Trophoblast cell (in vitro differentiated cells and primary cell): ENCODE measurements at regions not wholly inside any gene's neighbourhood (a gene's known extent, or its start where the extent isn't known, plus 50 kb on each side); places are given as distances from the start of the nearest gene placed in this dataset.

ENCODE experiments used
- DNase-seq, 2 donors: peaks; one replicate each; pipeline ENCODE4 v3.0.0-alpha.2; 2016
- H2AFZ ChIP-seq: 2 replicates; pipeline ENCODE4 v1.6.1; 2013; ENCODE audit warnings: low read length, moderate library complexity, mild to moderate bottlenecking; ENCODE audit not compliant: insufficient read depth, poor library complexity
- H2AK5ac ChIP-seq: 2 replicates; pipeline ENCODE4 v1.6.1; 2013; ENCODE audit warnings: mild to moderate bottlenecking, low read length
- H2BK120ac ChIP-seq: 2 replicates; pipeline ENCODE4 v1.6.1; 2013; ENCODE audit warnings: low read length, mild to moderate bottlenecking, moderate library complexity; ENCODE audit not compliant: insufficient read depth, poor library complexity
- H2BK12ac ChIP-seq: 2 replicates; pipeline ENCODE4 v1.6.1; 2013; ENCODE audit warnings: mild to moderate bottlenecking, low read length, moderate library complexity
- H2BK5ac ChIP-seq: 2 replicates; pipeline ENCODE4 v1.6.1; 2013; ENCODE audit warnings: low read length, low read depth, moderate library complexity, mild to moderate bottlenecking; ENCODE audit not compliant: poor library complexity
- H3K14ac ChIP-seq: 2 replicates; pipeline ENCODE4 v1.6.1; 2013; ENCODE audit warnings: mild to moderate bottlenecking, low read length
- H3K18ac ChIP-seq: 2 replicates; pipeline ENCODE4 v1.6.1; 2013; ENCODE audit warnings: mild to moderate bottlenecking, low read length
- H3K23ac ChIP-seq: 2 replicates; pipeline ENCODE4 v1.6.1; 2013; ENCODE audit warnings: low read length
- H3K27ac ChIP-seq: 2 replicates; pipeline ENCODE4 v1.5.1; 2013; ENCODE audit warnings: low read depth, mild to moderate bottlenecking, inconsistent platforms, low read length, moderate library complexity
- H3K27me3 ChIP-seq: 2 replicates; pipeline ENCODE4 v1.6.1; 2013; ENCODE audit warnings: inconsistent platforms, mild to moderate bottlenecking, low read length, moderate library complexity; ENCODE audit not compliant: insufficient read depth
- H3K36me3 ChIP-seq, 2 experiments: 1 replicate in 1 of 2; 2 replicates in 1 of 2; pipeline ENCODE4 v1.6.1; 2013; ENCODE audit warnings: low read length in 2 of 2, mild to moderate bottlenecking in 2 of 2, moderate library complexity in 1 of 2; ENCODE audit not compliant: insufficient read depth in 2 of 2, control insufficient read depth in 1 of 2
- H3K4ac ChIP-seq: 2 replicates; pipeline ENCODE4 v1.6.1; 2013; ENCODE audit warnings: low read depth, mild to moderate bottlenecking, low read length, moderate library complexity
- H3K4me1 ChIP-seq, 2 experiments: 1 replicate in 1 of 2; 2 replicates in 1 of 2; pipeline ENCODE4 v1.6.1; 2013; ENCODE audit warnings: low read length in 2 of 2, mild to moderate bottlenecking in 2 of 2, moderate library complexity in 1 of 2; ENCODE audit not compliant: insufficient read depth in 2 of 2, control insufficient read depth in 1 of 2
- H3K4me2 ChIP-seq: 2 replicates; pipeline ENCODE4 v1.6.1; 2013; ENCODE audit warnings: inconsistent platforms, mild to moderate bottlenecking, low read length, moderate library complexity
- H3K4me3 ChIP-seq: 2 replicates; pipeline ENCODE4 v1.5.1; 2013; ENCODE audit warnings: mild to moderate bottlenecking, low read depth, low read length, inconsistent platforms
- H3K79me1 ChIP-seq: one replicate; pipeline ENCODE4 v1.6.1; 2013; ENCODE audit warnings: low read length
- H3K79me2 ChIP-seq: 2 replicates; pipeline ENCODE4 v1.6.1; 2013; ENCODE audit warnings: low read length, mild to moderate bottlenecking; ENCODE audit not compliant: control insufficient read depth, insufficient read depth, poor library complexity
- H3K9ac ChIP-seq: 2 replicates; pipeline ENCODE4 v1.6.1; 2013; ENCODE audit warnings: mild to moderate bottlenecking, low read length
- H3K9me3 ChIP-seq: 2 replicates; pipeline ENCODE4 v1.6.1; 2013; ENCODE audit warnings: low read depth, mild to moderate bottlenecking, control low read depth, inconsistent platforms, low read length; ENCODE audit not compliant: insufficient read depth
- H4K12ac ChIP-seq: 2 replicates; pipeline ENCODE4 v1.6.1; 2013; ENCODE audit warnings: low read depth, mild to moderate bottlenecking, low read length, moderate library complexity
- H4K8ac ChIP-seq: 2 replicates; pipeline ENCODE4 v1.6.1; 2013; ENCODE audit warnings: low read depth, mild to moderate bottlenecking, low read length, moderate library complexity
- H4K91ac ChIP-seq: one replicate; pipeline ENCODE4 v1.6.1; 2013; ENCODE audit warnings: low read depth, mild to moderate bottlenecking, low read length, moderate library complexity
- WGBS: extraction: QIAGEN DNeasy Blood & Tissue Kit; methylation state at CpG from one replicate; pipeline ENCODE4 v1.1.7; 2013; ENCODE audit warnings: missing lambda C conversion rate; ENCODE audit not compliant: insufficient read length, insufficient coverage; ENCODE audit errors: extremely low coverage; 5-methylcytosine and 5-hydroxymethylcytosine counted together

DNA sequence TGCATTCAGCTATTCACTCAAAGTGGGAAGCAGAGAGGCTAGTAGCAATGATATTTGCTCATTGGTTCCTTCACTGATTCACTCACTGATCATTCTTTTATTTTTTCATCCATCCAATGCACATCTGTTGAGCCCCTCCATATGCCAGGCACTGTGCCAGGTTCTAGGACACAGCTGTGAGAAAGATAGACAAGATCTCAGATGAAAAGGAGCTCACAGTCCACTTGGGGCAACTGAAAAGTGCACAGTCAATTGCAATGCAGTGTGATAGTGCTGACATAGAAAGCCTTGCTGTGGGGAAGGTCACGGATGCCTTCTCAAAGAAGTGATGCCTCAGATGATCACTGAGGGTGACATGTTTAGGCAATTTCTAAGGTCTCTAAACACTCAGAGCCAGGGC lies 262.3 kb downstream of the PTEN start:
- H3K27me3 ChIP-seq = no peaks in the 10 kb centered on the region
- H4K12ac ChIP-seq = no peak overlapping the region
- no CpG with 5 or more reads among the region's 1 CpG for WGBS
- no peak overlapping the region for H2BK12ac ChIP-seq
- H3K79me1 ChIP-seq = no peaks in the 10 kb centered on the region
- H2BK120ac ChIP-seq = no peak overlapping the region
- H3K4me3 ChIP-seq = no peak overlapping the region
- no peak overlapping the region for H4K91ac ChIP-seq
- no peak overlapping the region for H3K4ac ChIP-seq
- H3K14ac ChIP-seq = no peak overlapping the region
- no peak overlapping the region for H4K8ac ChIP-seq
- no peaks in the 10 kb centered on the region for H3K36me3 ChIP-seq
- no peak overlapping the region for H2AK5ac ChIP-seq
- no peak overlapping the region for H3K18ac ChIP-seq
- DNase-seq = no peak
- no peak overlapping the region for H2AFZ ChIP-seq
- H3K9me3 ChIP-seq = peaks cover 2% of the 10 kb centered on the region
- H3K27ac ChIP-seq = no peak overlapping the region
- no peaks in the 10 kb centered on the region for H3K79me2 ChIP-seq
- H2BK5ac ChIP-seq = no peak overlapping the region
- no peaks in the 10 kb centered on the region for H3K4me1 ChIP-seq
- no peak overlapping the region for H3K9ac ChIP-seq
- no peak overlapping the region for H3K4me2 ChIP-seq
- H3K23ac ChIP-seq = no peak overlapping the region

GRCh38 chr10:88126699-88127098 lies 263.3 kb downstream of the PTEN start:
- no peak for DNase-seq
- no peak overlapping the region for H2AK5ac ChIP-seq
- H2BK12ac ChIP-seq = no peak overlapping the region
- no peak overlapping the region for H3K4ac ChIP-seq
- H3K18ac ChIP-seq = no peak overlapping the region
- H2AFZ ChIP-seq = no peak overlapping the region
- no peak overlapping the region for H3K14ac ChIP-seq
- H3K27ac ChIP-seq = no peak overlapping the region
- H3K23ac ChIP-seq = no peak overlapping the region
- H3K36me3 ChIP-seq = no peaks in the 10 kb centered on the region
- no peak overlapping the region for H2BK5ac ChIP-seq
- H3K9me3 ChIP-seq = peaks cover 2% of the 10 kb centered on the region
- H3K9ac ChIP-seq = no peak overlapping the region
- no peak overlapping the region for H4K12ac ChIP-seq
- H3K4me2 ChIP-seq = no peak overlapping the region
- no peak overlapping the region for H3K4me3 ChIP-seq
- H3K79me2 ChIP-seq = no peaks in the 10 kb centered on the region
- H2BK120ac ChIP-seq = no peak overlapping the region
- WGBS = no CpG with 5 or more reads among the region's 1 CpG
- no peaks in the 10 kb centered on the region for H3K27me3 ChIP-seq
- no peak overlapping the region for H4K91ac ChIP-seq
- peaks cover under 1 to 1% of the 10 kb centered on the region in 2 experiments for H3K4me1 ChIP-seq
- no peaks in the 10 kb centered on the region for H3K79me1 ChIP-seq
- H4K8ac ChIP-seq = no peak overlapping the region

DNA sequence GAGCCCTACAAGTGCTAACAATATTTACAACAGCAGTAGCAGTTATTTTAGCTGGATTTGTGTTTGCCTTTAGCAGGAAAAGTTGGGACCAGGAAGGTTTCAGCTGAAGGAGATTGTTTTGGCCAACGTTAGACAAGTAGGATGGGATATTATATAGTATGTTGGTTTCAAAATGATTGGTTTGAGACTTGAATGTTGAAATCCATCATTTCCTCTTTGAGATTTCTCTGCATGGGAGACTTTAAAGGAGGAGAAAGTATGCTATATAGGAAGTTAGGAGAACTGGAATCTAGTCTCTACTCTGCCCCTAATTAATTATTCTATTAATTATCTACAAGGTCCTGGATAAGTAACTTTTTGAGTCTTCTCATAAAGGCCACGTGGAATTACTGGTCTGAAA lies 263.8 kb downstream of the PTEN start:
- H3K9me3 ChIP-seq = peaks cover 2% of the 10 kb centered on the region
- no peak overlapping the region for H2BK5ac ChIP-seq
- H3K23ac ChIP-seq = no peak overlapping the region
- no peak overlapping the region for H4K8ac ChIP-seq
- no peak overlapping the region for H3K18ac ChIP-seq
- no peak overlapping the region for H3K14ac ChIP-seq
- no peak overlapping the region for H3K4ac ChIP-seq
- H2BK12ac ChIP-seq = no peak overlapping the region
- H2AK5ac ChIP-seq = no peak overlapping the region
- no peak overlapping the region for H4K91ac ChIP-seq
- H3K79me2 ChIP-seq = no peaks in the 10 kb centered on the region
- H2AFZ ChIP-seq = no peak overlapping the region
- H3K27me3 ChIP-seq = no peaks in the 10 kb centered on the region
- H3K4me3 ChIP-seq = no peak overlapping the region
- H2BK120ac ChIP-seq = no peak overlapping the region
- H3K4me2 ChIP-seq = no peak overlapping the region
- no peaks in the 10 kb centered on the region for H3K79me1 ChIP-seq
- peaks cover 4% of the 10 kb centered on the region in 2 experiments for H3K4me1 ChIP-seq
- no peak overlapping the region for H3K27ac ChIP-seq
- WGBS = no CpG with 5 or more reads among the region's 2 CpGs
- H4K12ac ChIP-seq = no peak overlapping the region
- no peak overlapping the region for H3K9ac ChIP-seq
- DNase-seq = no peak
- no peaks in the 10 kb centered on the region for H3K36me3 ChIP-seq

DNA sequence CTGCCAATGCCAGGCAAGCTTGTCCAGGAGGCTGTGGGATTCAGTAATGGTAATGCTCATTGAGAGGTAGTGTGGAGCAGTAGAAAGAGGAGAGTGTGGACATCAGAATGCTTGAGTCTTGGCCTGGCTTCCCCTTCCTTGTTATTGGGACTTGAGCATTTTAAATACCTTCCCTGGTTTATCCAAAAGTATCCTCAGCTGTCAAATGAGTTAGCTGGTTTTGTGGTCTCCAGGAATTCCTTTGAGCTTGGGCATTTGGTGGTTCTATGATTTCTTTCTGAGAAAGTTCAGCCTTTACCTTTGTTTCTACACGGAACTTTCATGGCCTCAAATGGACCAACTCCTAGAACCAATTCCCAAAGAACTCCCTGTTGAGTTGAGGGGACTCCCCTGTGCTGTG lies 264.3 kb downstream of the PTEN start:
- Histone ChIP-seq H2AK5ac (no peak overlapping the region), H4K12ac (no peak overlapping the region), H3K9me3 (peaks cover 2% of the 10 kb centered on the region), H3K27ac (no peak overlapping the region), H3K4me3 (no peak overlapping the region), H2AFZ (no peak overlapping the region), H3K4me1 (peaks cover 4% of the 10 kb centered on the region in 2 experiments), H3K14ac (no peak overlapping the region), H3K9ac (no peak overlapping the region), H3K79me2 (no peaks in the 10 kb centered on the region), H3K36me3 (no peaks in the 10 kb centered on the region), H2BK5ac (no peak overlapping the region), H3K4ac (no peak overlapping the region), H2BK12ac (no peak overlapping the region), H3K18ac (no peak overlapping the region), H3K23ac (no peak overlapping the region), H3K79me1 (no peaks in the 10 kb centered on the region), H2BK120ac (no peak overlapping the region), H4K91ac (no peak overlapping the region), H4K8ac (no peak overlapping the region), H3K4me2 (no peak overlapping the region), H3K27me3 (no peaks in the 10 kb centered on the region)
- no CpG with 5 or more reads among the region's 1 CpG for WGBS
- DNase-seq = no peak
